HG03045 (cell line): ENCODE measurements at regions not wholly inside any gene's neighbourhood (a gene's known extent, or its start where the extent isn't known, plus 50 kb on each side); places are given as distances from the start of the nearest gene placed in this dataset.
"Not testable (repeated sequence)": the region's sequence is repeated elsewhere in the genome, so short reads cannot be mapped to it uniquely, and the experiment has no call there.

Experiments
- ATAC-seq: cut with Tn5 transposase; IDR thresholded peaks from one replicate; pipeline ENCODE4 v1.9.1; 2021; ENCODE audit warnings: mild to moderate bottlenecking, moderate library complexity; ENCODE audit not compliant: unreplicated experiment

DNA sequence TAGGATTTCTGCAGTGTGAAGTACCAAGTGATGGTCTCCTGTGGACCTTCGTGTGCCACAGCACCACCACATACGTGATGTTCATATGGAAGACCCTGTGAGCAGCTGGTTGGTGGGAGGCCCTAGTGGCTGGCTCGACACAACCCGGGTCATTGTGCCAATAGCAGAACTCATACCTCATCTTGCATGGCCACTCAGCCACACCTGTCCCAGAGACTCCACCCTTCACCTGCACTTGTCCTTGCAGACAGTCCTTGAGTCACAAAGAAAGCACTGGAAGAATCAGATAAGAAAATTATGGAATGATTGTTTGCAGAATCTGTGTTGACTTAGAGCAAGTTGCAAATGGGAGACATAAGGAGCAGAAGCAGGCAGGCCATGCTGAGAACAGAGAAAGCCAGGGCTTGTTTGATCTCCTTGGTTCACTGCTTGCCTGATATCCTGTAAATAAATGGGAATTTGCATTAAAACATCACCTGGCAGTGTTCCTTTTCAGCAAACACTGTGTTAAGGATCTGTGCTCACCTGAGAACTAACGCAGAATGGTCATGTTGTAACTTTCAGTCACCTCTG lies 307.7 kb downstream of the SIPA1L2 start:
- ATAC-seq = no peak

DNA sequence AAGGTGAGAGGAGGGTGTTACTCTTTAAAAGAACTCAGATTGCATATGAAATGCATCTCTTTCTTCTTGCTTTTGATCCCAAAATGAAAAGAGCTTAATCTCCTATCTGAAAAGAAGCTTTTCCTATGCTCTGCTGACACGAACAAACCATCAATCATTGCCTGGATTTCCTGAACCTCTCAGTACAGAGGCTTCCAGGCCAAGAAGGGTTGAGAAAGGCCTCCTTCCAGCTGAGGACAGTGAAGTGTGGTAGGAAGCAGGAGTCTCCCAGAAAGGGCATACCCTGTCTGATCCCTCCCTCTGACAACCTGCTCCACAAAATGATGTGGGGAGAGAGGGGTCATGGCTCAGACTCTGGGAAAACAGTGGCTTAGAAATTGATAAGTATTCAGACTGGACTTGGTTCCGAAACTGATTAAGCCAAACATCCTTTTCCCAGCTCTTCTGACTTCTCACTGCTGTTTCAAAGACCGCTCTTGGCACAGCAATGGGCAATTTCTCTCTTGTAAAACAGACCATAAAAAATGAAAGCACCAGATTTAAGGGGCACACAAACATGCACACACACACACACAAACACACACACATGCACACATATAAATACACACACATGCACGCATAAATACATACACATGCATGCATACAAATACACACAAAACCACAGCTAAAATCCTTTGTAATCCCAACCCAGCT lies 310.3 kb downstream of the SIPA1L2 start:
- ATAC-seq = no peak

DNA sequence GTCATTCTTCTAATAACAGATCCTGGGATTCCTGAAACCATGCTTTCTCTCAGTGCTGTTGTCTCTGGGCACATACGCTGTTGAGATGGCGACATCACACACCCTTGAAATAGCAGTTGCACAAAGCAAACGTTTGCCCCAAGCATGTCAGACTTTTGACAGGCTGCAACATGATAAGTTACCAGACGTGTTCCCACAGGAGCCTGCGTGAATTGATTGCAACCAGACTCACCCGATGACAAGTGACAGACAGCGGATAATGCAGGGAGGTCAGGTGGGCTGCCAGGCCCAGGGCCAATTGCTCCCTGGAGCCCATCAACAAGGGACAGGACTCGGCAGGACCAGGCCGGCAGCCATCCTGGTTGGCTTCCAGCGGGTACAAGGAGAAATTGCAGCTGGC lies 310.9 kb downstream of the SIPA1L2 start:
- ATAC-seq = no peak

DNA sequence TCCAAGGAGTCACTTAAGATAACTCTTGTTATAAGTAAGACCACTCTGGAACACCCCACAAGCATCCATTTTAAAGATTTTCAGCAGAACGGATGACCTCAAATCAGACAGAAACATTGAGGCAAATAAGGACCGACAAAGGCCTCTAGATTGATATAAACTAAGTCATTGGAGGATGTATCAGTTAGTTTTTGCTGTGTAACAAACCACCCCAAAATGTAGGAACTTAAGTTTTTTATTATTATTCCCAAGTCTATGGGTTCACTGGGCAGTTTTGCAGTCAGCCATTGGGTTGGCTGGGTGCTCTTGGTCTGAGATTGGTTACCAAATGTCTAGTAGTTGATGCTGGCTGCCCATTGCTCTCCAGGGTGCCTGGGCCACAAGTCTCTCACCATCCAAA lies 311.8 kb downstream of the SIPA1L2 start:
- ATAC-seq = no peak

DNA sequence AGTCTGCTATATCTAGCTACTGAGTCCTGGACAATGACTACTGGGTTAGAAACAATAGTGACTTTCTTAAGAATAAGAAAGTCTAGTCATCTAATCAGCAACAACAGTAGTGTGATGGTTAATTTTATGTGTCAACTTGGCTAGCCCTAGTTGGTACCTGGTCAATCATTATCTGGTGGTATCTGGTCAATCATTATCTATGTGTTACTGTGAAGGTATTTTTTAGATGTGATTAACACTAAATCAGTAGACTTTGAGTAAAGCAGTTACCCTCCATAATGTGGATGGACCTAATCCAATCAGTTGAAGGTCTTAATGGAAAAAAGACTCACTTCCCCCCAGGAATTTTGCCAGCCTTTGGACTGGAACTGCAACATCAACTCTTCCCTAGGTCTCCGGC lies 312.6 kb downstream of the SIPA1L2 start:
- ATAC-seq = no peak

DNA sequence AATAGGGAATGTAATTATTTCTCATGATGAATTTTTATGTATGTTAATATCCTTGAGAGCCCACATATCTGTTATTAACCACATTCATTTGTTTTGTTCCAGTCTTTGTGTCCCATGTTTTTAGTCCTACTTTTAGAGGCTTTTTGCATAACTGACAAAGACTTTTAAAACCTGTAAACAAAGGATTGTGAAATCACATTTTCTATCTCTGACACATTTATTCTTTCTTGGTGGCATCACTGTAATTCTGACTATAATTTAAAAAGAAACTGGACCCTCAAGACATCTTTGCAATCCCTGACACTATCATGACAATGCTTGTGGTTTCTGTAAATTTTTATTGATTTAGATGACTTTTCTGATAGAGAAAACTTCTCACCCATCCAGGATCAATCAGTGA lies 313.1 kb downstream of the SIPA1L2 start:
- ATAC-seq = no peak

DNA sequence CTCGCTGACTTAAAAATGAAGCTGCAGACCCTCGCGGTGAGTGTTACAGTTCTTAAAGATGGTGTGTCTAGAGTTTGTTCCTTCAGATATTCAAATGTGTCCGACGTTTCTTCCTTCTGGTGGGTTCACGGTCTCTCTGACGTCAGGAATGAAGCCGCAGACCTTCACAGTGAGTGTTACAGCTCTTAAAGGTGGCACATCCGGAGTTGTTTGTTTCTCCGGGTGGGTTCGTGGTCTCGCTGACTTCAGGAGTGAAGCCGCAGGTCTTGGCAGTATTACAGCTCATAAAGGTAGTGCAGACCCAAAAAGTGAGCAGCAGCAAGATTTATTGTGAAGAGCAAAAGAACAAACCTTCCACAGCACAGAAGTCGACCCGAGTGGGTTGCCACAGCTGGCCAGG lies 316.1 kb downstream of the SIPA1L2 start:
- not testable (repeated sequence) for ATAC-seq

DNA sequence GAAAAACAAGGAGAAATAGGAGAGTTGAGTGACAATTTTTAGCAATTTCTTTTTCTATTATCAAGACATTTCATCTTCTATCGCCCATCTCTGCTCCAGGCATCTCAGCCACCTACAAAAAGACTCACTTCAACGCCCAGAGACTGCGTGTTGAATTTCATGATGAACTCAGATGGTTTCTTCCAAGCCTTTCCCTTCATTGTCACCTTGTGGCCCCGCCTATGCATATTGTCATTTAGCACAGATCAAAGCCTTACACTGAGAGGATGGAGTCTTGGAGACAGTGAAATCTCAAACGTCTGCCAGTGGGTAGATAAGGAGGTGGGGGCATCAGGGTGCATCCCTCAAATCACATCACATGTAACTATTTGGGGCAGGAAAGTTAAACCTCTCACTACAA lies 319.4 kb downstream of the SIPA1L2 start:
- ATAC-seq = no peak

DNA sequence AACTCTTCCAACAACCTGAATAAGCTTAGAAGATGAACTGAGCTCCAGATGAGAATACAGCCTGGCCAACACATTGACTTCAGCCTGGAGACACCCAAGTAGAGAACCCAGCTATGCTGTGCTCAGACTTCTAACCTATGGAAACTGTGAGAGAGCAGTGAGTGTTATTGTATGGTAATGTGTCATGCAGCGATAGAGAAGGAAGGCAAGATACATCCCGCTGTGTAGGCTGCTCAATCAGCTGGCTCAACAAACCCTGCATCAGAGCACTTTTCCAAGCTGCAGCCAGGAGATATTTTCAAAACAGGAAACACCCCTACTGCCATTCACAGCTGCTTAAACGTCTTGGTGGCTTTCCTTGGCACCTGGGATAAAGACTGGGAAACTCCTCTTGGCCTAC lies 321.3 kb downstream of the SIPA1L2 start:
- ATAC-seq = no peak

DNA sequence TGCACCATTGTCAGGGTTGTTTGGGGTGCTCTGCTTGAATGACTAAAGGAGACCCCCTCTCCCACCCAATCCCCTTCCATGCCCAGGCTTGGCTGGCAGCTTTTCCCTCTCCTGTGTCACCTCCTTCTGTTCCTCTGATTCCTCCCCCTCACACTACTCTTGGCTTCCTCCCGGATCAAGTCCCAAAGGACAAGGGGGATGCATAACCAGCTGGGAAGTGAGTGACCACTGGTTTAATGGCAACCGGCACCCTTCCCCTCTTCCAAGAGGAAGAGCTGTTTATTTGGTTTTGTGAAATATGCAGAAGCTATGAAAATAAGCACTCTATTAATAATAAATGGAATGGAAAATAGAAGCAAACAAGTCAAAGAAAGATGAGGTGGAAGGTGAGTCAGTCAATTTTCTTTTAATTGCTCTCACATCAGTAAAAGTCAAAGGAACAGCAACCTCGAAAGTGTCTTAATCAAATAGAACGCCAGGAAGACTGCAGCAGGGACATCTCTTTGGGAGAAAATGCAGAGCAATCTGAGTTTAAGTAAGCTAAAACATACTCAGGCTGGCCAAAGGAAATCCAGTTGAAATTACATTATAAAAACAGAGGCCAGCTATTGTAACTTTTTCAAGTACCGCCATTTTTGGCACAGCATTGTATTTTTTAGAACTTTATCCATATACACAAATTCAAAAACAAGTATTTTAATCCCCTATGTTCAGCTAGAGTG lies 322.5 kb downstream of the SIPA1L2 start:
- no peak for ATAC-seq

DNA sequence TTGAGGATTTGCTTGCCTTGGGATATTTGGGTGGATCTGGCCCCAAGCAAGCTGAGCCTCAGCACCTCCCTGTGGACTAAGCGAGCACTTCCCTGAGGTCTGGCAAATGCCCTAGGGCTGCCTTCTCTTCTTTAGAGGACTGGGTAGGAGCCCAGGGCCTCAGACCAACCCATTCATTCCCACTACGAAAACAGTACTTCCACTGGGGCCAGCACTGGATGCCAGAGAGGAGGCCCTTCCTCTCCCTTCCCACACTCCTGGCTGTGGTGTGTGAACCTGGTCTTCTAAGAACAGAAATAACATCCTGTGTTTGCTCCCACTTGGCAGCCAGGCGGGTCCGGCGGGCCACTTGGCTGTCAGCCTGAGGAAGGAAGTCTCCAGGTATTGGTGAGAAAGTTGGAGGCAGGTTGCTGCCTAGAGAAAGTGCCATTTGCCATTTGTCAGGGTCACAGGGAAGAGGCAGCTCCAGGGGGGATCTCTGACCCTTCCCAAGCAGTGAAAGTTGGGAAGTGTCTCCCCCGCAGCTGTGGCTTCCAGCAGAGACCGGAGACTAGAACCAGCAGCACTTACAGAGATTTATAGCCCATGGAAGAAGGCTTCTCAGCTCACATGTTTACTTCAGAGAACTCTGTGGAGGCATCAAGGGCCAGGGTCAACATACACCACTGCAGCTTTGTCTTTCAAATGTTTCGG lies 323.5 kb downstream of the SIPA1L2 start:
- no peak for ATAC-seq

DNA sequence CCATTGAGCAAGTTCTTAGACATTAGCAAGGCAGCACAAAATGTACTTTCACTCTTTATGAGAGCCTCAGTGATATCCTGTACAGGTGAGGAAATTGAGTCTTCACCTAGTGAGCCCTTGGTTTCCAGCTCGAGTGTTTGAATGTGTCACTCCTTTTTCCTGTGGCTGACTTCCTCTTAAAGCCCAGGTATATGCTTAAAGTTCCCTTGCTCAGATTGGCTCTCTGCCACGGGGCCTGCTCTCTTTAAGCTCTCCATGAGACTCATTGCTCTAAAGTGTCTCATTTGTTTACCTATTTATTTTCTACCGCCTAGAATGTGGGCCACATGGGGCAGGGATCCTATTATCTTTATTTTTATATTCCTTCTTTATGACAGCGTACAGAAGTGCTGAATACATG lies 324.9 kb downstream of the SIPA1L2 start:
- ATAC-seq = no peak

DNA sequence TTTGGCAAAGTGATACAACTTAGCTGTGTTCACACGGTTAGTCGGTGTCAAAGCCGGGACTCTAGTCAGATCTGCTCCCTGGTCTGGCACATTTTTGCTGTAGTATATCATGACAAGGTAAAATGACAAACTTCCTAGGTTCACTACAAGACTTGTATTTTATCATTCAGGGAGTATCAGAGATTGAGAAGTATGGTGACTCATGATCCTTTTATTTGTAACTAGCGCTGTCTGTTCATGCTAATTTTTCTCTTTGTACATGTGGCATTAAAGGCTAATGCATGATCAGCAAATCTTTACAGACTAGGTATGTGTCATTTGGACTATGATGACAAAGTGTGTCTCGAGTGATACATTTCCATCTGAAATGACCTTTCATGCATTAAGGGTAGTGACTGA lies 326.7 kb downstream of the SIPA1L2 start:
- ATAC-seq = no peak

DNA sequence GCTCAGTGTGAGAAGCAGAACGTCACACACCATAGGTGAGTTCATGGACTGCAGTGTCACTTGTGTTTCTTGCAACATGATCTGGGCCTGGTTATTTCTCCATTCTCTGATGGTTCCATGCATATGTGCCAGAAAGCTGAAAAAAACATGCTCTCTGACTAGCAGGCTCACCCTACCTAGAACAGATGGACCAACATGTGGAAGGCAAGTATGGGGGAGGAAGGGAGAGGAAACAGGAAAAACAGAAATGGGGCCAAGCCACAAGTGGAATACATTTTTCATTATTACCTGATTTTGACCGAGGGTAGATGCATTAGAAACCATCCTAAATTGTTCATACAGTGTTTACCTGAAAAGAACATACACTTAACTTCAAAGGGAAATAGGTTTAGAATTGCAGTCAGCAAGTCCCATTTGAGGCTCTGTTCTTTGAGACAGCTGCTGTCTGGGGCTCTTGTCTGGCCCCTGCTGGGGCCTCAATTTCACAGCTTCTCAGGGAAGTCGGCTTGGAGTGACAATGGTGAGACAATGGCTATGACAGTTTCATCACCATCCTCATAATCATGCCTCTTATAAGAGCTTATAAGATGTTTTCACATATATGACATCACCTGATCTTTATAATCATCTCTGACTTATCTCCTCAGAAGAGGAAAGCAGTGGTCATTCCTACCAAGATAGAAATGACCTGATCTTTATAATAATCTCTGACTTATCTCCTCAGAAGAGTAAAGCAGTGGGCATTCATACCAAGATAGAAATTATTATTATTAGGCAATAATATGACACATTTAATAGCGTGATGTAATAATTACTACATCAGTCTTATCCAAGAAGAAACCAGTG lies 327.3 kb downstream of the SIPA1L2 start:
- no peak for ATAC-seq

DNA sequence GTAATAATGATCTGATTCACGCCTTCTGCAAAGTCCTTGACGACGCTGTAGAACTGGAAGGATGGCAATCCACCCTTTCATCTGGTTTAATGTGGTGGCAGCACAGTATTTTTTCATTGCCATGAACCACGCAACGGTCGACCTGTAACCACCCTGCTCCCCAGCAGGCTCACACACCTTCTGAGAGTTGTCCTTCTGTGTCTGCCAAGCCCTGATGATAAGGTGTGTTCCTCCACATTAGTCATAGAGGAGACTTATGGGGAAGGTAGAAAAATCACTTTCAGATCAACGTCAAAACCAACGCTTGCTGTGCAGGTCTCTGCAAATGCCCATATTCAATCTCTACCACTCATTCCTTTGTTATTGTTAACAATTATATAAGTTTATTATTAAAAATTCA lies 328.7 kb downstream of the SIPA1L2 start:
- ATAC-seq = no peak

DNA sequence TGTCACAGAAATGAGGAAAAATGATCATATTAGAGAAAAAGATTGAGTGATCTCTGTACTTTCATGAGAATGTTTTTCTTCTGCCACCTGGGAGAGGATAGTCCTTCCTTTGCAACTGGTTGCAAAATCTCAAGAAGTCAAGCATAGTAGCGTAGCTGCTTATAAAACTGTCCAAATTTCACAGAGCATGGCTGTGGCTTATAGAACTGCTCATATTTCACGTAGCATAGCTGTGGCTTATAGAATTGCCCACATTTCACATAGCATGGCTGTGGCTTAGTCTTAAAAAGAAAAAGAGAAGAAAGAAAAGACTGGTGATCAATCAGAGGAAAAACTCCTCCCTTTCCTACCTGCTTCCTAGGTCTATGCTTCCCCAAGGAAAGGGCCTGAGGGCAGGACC lies 329.5 kb downstream of the SIPA1L2 start:
- ATAC-seq = no peak

DNA sequence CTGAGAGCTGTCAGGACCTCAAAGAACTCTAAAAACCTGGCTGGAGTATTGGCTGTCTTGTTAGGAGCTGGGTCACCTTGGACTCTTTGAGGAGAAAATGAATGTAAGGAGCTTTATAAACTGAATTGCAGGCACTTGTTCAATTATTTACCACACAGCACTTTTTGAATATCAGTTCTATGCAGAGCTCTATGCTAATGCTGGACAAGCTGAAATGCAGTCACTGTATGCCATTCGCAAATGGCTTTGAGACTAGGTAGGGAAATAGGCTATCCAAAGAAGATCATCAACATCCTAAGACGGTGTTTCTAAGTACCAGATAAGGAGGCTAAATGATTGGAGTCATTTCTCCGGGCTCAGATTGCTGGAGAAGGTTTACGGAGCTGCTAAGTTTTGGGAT lies 333.5 kb downstream of the SIPA1L2 start:
- ATAC-seq = no peak

DNA sequence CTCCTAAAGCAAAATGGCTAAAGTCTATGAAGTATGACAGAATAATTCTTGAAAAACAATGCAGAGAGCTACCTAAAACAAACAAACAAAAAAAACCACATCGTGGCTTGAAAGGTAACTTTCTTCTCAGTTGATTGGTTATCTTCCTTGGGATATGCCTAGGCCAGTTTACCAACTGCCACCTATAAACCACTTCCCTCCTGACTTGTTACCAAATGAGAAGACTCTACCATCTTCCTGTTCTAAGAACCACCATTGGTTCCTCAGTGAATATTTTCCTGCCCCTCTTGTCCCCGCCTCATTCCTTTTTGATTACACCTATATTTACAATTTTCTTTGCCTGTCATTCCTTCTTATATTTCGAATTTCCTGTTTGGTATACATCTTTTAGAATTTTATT lies 336.6 kb downstream of the SIPA1L2 start:
- no peak for ATAC-seq

DNA sequence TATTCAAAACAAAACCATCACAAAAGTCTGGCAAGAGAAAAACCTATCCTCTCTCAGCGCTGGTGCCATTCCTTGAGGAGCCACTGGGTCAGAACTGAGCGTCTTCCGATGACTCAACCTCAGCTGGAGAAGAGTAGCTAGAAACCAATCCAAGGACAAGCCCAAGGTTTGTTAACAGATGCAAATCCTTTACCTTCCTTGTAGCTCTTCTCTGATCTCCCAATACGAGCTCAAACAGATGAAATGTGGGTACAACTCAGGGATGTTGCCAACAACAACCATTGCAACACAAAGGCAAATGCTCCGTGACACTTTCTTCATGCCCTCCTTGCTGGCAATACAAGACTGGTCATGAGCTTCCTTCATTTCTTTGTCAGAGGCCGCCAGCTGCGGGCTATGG lies 337.1 kb downstream of the SIPA1L2 start:
- no peak for ATAC-seq

DNA sequence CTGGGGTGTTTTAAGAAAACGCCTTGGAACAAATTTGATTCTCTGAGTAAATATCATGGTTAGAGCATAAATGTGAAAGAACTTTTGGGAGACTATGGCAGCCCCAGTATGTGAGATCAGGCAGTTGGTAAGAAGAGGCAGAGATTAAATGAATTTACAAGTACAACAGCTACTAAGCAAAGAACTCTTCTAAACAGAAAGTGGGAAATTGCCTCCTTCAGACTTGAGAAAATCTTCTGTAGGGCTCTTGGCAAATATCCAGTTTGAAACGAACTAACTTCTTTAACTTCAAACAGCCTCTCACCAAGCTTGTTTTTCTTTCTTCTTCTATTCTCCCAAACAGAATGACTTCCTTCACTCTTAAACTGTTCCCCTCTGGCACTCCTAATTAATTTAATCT lies 337.7 kb downstream of the SIPA1L2 start:
- no peak for ATAC-seq

DNA sequence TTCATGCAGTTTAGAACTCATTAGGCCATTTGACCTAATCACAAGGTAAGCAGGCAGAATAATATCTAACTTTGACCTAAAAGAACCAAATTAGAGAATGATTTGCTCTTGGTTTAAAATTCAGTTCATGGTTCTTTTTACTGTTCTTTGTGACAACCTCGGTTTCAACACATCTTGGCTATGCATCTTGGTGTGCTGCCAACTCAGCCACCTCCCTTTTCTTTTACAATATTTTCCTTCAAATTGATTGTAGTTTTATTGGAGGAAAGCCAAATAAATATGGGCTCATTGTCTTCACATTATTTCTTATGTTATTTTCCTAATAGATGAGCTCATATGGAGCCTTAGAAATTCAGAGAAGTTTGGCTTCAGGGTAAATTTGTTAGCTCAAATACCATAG lies 338.3 kb downstream of the SIPA1L2 start:
- ATAC-seq = no peak
